Occipital lobe (tissue), 1 donor: ENCODE measurements at regions not wholly inside any gene's neighbourhood (a gene's known extent, or its start where the extent isn't known, plus 50 kb on each side); places are given as distances from the start of the nearest gene placed in this dataset.

ENCODE experiments used
- DNase-seq: peaks from one replicate; lab custom pipeline; 2025; lab: John Stamatoyannopoulos, UW

DNA sequence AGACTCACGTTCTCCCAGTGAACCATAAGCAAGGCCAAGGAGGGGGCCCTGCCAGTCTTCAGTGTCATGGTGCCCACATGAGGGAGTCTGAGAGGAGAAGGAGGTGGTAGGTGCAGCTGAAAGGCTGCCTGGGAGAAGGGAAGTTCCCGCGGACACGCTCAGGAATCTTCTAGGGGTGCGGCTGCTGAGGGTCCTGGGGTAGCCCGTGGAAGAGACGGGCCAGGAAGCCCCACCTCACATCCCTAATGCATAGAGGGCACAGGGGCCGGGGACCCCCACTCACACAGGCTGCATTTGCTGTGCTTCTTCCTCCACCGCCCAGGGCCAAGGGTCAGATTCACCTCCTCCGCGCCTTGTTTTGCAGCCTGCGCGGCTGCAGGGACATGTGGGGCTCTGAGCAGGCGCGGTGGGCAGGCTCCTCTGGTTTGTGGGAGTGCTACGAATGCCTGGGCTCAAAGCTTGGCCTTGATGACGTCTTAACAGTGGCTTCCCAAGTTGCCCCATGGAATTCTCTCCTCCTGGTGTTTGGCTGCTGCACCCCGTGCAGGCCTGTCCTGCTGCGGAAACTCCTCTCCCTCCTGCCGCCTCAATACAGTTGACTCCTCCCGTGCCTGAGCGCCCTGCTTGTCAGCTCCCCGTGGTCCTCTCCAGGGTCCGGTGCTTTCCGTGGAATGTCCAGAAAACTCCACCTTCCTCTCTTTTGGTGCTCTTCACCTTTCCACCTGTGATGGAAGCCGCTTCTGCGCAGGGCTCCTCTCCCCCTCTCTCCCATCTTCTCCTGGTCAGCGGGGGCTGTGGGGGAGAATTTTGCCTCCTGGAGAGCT is 95.7 kb downstream of the VAPA start:
- no peak for DNase-seq

DNA sequence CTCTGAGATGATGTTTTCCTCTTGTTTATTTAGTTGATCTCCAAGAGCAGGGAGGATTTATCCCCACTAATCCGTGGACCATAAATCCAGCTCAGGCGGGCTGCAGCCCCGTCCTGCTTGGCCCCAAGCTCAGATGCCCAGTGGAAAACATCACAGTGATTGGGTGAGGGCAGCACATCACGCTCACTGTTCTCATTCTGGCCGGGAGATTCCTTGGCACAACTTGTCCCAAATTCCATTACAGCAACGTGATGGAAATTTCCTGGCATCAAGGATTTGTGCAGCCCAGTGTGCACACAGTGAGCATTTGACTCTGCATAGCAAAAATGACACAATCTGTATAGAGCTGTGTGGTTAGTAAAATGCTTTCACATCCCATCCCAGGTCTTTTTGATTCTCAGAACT is 96.8 kb downstream of the VAPA start:
- DNase-seq, result no peak

DNA sequence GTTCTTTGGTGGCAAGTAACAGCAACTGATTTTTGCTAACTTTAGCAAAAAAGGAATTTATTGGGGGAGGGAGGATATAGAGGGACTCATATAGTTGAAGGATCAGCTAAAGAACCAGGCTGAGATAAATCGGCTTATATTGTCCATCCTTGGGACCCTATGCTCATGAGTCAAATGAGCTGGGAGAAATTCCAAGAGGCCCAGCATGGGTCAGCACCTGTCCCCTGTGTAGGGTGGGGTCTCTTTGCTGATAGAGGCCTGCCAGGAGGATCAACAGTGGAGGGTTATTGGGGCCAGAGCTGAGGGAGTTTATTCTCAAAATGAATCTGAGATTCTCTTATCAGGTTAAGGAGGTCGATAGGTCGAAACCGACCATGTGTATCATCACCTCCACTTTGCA is 97.2 kb downstream of the VAPA start:
- DNase-seq, result no peak

DNA sequence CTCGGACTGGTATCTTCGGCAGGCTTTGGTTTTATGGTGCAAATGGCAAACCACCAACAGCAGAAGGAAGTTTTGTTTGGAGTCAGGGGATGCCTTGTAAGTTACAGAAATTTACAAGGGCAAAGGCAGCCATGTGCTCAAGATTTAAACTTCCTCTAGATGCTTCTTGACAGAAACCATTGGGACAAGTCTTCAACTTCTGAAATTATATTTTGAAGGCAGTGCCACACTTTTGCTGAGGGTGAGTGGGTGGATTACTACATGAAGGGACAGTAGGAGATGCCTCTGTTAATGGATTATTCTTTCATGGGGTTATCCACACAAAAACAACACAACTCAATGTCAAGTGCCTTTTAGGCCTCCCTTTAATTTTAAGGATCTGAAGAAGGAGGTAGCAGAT is 97.9 kb downstream of the VAPA start:
- DNase-seq, result no peak

DNA sequence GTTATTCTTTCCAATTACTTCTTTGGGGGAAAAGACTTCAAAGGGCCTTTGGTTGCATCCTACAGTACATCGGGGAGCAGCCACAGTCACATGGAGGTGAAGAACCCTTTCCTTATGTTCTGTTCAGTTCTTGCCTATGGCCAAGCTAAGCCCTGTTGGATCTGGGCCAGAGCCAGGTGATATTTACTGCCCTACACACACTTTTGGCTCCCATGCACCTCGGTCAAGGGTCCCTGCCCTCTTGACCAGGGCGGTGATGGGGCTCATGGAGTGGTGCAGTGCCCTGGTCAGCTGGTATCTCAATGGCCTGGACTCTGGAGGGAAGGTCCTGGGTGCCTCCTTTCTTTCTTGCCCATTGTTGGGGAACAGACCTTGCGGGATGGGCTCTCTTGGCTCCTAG is 98.7 kb downstream of the VAPA start:
- no peak for DNase-seq

DNA sequence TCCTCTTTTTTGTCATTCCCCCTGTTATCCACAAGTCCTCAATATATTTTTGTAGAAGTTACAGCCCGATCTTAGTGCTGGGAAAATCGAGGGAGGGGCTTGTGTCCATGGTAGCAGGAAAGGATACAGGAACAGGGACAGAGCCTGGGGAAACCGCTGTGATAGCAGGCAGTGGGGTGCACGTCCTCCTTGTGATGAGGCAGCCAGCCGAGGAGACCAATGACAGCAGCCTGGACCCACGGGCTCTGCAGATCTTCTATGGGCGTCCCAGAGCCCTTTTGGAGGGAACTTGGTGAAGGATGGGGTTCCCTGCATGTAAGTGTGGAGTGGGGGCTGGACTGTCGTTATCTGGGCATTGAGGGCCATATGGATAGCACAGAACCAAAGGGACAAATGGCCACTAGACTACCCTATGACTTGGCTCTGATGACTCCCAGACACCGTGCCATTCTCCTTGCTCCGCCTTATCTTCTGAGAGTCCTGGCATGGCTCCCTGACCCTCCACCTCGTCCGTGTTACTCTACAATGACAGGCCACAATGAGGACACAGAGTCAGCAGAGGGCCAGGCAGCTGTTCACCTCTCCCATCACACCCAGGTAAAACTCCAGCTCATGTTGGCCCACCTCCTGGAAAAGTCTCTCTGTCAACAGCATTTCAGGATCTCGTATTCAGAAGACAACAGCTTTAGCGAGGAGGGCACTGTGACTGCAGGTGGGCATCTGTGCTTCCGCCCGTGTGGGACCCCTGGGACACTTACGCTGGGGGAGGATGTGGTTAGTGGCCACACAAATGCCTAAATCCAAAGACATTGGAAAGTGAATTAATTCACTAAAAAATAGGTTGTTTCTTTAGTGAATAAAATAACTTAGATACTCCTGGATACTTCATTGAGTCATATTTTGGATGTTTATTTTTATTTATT is 100.1 kb downstream of the VAPA start:
- no peak for DNase-seq

DNA sequence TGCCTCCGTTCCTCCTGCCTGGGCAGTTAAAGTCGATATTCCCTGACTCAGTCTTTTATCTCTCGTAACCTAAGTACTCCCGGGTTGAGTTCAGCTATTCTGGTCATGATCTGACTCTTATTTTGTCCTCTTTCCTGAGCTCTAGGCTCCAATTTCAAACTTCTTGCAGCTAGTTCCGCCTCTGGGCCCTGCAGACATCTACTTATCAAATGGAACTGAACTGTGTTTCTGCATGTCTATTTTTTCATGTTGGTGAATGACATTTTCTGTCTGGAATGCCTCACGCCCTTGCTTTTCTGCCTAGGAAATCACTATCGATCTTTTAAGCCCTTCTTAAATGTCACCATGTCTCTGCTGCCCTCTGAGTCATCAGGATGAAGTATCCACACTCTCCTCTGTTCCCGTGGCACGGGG is 101.5 kb downstream of the VAPA start:
- no peak for DNase-seq

DNA sequence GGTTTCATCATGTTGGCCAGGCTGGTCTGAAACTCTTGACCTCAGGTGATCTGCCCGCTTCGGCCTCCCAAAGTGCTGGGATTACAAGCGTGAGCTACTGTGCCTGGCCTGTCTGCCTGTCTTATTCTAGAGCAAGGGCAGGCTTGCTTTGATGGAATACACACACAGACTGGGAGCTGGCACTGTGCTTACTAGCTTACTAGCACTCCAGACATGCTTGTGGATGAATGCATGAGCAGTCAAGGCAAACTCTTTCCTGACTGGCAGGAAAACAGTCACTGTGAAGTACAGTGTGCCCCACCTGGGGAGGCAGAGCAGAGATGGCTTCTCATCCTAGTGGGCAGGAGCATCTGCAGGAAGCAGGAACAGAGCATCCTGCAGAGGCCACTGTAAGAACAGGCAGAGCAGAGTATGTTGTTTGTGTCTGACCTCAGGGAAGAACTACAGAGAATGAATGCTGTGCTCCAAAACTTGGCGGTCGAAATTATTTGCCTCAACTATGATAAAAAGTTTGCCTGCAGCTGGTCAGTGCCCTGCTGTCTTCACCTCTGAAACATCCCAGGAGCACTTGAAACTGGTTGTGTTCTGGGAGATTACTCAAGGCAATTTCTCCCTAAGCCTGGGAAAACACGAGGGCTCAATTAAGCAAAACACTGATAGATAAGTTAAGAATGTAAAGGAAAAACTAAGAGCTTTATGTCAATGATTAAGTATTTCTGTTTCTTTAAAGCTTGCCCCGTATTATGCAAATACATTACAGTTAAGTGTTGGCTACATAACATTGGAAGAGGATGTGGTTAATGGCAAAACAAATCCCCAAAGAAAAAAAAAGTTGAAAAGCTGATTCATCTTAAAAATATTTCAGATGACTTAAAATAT is 102.4 kb downstream of the VAPA start:
- no peak for DNase-seq

DNA sequence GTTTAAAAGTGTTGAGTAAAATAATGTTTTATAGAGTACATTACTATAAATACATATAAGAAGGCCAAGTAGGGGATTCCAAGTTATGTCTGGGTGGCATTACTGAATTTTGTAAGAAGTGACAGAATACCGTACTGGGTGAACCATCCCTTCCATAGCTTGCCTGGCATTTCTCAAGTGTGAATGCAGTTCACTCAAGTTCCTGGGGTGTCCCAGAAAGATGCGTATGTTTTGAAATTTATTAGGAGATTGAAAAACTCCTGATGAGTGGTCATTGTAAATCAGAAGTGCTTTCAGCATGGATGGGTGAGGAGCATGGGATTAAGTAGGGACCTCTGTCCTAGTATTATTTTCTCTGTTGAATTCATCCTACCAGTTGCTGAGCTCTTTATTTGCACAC is 103.2 kb downstream of the VAPA start:
- DNase-seq, result no peak

DNA sequence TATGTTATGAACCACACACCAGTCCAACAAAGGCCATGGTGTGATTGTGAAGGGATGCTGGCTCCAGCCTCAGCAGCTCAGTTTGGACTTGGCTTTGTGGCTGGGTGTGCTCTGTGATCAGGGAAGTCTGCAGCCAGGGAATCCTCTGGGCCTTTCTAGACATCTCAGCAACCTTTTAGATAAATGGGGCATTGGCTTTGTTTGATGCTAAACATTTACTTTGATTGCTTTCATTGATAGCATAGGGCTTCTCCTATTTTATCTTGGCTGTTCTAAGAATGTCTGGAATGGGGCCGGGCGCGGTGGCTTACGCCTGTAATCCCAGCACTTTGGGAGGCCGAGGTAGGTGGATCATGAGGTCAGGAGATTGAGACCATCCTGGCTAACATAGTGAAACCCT is 104.5 kb downstream of the VAPA start:
- no peak for DNase-seq

DNA sequence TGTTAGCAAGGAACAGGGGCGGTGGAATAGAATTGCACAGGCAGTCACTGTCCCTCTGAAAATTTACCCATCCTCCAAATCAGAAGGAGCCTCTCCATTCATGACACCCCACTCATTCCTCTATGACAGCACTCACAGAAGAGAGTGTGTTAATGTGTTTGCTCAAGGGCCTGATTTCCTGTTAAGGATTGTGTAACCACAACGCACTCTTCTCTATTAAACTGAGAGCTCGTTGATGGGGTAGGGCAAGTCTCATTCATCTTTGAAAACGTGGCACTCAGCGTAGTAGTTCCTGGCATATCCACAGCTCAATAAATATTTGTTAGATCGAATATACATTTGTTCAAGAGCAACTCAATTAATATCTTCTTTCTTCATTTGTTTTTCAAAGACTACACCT is 106.4 kb downstream of the VAPA start:
- no peak for DNase-seq

DNA sequence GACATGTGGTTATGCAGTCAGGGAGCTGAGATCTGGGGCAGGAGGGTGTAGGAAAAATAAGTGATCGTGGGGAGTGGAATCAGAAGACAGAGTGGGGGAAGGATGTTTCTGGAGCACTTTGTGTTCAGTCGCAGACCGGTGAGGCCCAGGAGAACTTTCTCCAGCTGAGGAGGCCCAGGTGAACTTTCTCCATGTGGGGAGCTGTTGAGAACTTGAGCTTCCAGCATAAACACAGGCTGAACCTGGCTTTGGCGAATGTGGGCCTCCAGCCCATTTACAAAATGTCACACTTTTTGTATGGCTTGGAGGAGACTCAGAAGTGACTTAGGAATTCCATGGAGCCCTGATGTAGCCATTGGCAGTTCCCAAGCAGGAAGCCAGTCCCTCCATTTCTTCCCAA is 108.5 kb downstream of the VAPA start:
- no peak for DNase-seq

DNA sequence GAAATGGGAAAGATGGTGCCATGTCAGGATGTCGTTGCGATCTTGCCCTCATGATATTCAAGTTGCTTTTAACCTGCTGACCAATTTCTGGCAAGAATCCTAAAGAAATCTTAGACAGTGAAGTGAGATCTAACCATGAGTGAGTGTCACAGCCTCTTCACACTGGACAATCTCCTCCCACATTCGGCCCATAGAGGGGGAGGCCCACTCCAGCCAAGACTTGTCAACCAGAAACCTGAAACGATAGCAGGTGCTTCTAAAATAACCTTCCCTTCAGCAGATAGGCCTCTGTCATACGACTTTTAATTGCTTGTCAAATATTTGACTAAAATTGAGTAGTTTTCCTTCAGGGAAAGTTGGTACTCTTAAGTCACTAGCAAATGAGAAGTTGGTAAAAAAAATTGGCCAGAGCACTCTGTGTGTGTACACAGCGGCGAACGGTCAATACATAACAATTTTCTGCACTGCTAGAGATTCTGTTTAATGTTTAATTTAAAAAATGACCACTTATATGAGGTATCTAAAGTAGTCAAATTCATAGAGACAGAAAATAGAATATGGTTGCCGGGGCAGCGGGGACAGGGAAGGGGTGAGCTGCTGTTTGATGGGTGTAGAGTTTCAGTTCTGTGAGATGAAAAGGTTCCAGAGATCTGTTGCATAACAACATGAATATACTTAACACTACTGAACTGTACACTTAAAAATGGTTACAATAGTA is 110.2 kb downstream of the VAPA start:
- DNase-seq, result no peak

DNA sequence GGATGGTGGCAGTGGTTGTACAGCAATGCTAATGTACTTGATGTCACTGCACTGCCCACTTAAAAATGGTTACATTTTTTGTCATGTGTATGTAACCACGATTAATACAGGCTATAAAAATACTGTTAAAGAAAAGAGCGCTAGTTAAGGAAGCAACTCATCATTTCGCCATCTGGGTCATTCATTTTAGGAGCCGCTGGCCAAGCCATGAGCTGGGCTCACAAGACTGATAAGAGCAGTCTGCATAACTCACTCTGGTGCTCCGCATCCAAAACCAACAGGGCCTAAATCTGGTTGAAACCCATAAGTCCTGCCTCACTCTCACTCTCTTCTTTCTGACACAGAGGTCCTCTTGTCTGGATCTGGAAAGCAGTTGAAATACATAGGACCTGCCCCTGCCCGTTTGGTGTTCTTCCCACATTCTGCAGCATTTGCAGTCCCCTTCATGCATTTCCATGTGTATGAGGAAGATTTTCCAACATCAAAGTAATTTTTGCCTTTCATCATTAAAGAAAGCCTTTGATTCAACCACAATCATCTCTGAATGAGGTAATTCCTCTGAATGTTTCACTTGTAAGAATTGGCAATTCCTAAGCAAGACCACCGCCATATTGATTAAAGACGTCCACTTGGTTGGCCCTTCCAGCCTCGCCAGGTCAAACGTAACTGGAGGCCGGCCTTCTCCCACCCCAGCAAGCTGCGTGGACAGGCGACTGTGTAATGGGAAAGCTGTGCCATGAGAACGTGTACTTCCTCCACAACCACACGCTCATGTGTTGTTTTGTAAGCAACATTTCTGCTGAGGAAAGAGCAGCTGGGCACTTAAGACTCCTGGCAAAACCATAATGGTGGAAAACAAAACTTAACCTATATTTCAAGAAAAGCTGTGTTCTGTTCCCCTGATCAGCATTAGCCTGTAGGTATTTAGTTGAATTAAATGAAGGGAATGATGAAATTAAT is 112.2 kb downstream of the VAPA start:
- DNase-seq, result no peak

DNA sequence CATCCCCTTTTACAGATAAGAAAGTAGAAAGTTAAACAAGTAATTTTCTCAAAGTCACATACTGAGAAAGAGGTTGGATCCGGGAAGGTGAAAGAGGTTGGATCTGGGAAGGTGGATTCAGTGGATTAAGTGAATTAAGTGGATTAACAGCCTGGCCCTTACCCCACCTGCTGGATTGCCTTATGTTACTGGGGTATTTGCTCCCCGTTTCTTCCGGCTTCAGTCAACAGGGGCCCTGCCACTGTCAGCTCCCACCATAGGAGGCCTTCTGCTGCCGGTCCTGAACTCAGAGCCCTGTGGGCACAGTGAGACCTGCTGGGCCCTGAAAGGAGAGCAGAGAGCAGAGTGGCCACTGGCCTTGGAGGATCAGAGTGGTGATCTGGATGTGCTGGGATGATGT is 113.2 kb downstream of the VAPA start:
- no peak for DNase-seq

DNA sequence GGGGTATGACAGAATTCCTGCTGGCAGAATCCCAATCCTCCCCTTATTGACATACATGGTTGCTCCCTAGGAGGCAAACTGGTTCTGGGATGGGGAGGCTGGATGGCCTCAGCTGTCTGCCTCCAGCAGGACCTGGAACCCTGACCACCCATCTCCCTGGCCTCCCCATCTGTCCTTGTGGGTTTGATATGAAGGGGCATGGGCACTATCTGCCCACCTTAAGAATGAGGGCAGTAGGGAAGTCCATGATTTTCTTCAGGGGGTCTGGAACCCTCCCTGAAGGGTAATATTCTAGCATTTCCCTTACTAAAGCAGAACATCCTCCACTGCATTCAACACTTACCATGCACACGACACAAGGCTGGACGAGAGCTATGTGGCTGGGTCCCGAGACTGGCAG is 113.6 kb downstream of the VAPA start:
- no peak for DNase-seq

DNA sequence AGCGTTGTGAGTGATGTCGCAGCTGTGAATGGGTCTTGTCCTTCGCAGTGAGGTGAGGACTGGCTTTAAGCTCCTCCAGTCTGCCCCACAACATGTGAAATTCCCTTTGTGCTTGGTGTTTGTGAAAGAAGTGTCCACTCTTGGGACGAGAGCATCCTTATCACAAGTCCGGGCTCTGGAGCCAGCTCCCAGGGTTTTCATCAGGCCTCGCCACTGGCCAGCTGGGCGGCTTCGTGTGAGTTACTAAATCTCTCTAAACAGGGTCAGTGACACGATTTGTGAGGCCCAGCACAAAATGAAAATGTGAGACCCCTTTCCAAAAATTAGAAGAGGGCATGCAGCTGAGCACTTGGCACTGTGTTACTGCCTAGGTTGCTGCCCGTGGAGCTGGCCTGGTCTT is 115.9 kb downstream of the VAPA start:
- no peak for DNase-seq

DNA sequence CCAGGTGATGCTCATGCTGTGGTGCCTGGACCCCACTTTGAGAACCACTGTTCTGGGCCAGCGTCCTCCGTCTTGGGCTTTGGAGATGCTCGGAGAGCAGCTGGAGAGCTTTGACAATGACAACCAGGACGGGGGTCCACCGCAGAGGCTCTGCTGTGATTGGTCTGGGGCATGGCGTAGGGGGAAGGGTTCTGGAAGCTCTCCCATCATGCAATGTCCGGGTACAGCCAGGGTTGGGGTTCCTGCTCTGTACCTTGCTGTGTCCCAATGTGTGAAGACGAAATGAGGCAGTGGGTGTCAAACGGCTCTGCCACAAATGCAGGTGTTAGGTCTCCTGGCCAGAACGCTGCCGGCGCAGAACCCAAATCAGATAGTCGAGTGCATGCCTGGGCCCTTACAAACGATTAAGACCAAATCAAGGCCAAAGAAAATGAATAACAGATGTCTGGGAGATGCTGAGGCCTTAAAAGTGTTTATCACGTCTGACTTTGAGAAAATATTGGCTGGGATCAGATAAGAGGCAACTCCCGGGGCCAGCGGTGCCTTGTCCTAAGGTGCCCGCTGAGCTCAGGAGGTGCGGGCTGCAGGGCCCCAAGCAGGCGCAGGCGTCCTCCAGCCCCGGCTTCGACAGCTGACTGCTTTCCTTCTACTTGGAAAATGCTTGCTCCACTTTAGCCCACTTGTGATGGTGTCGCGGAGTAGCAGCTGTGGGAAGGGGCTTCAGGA is 117.2 kb downstream of the VAPA start:
- DNase-seq, result no peak

DNA sequence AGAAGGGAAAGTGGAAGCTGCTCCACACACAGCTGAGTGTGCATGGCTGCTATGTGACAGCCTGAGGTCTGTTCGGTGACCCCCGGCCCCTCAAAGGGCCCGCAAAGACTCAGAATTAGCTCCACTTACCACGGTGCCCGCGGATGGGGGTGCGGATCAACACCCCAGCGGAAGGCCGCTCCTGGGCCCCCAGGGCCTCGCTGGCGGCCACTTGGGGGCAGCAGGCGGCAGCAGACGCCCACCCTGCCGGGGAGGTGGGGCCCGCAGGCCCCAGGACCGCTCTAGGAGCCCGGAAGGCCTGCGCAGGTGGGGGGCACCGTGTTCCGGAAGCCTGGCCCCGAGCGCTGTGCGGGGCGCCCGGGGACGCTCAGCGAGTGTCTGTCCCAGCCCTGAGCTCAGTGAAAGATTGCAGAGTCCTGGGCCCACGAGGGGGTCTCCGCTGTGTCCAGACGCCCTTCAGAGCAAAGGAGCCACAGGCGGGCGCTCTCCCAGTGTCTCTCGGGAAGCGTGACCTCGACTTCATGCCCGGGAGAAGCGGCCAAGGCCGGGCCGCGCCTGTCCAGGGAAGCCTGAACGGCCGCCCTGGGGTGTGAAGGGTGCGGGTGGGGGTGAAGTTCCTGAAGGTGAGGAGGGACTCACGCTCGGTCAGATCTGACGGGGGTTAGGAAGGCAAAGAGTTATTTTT is 118.7 kb downstream of the VAPA start:
- DNase-seq, result no peak
